ENCODE measurements at regions not wholly inside any gene's neighbourhood (a gene's known extent, or its start where the extent isn't known, plus 50 kb on each side); places are given as distances from the start of the nearest gene placed in this dataset.

- TF ChIP-seq POLR2A (IDR thresholded peaks at IDR 0.05; ENCODE audit: low read length) (no peak), GATA1 (IDR thresholded peaks at IDR 0.05; ENCODE audit: low read depth, low read length) (no peak)
These were observed 123.1 kb downstream of the MATN1 start for GRCh38 chr1:30600258-30600657.

All from erythroblast (primary cell).